GM23338 (cell line): ENCODE measurements at regions not wholly inside any gene's neighbourhood (a gene's known extent, or its start where the extent isn't known, plus 50 kb on each side); places are given as distances from the start of the nearest gene placed in this dataset.

Source experiments
- ATAC-seq: fragments of 200-7000 bp; cut with Tn5 transposase; 3 replicates; pipeline ENCODE4 v1.9.1; 2020
- DNase-seq: peaks from one replicate; pipeline ENCODE4 v3.0.0-alpha.2; 2015; ENCODE audit warnings: low spot score
- H2AFZ ChIP-seq: fragments of 200-600 bp; sonication (generic); 2 replicates; pipeline ENCODE4 v1.8.0; 2016; ENCODE audit warnings: antibody characterized with exemption, mild to moderate bottlenecking, moderate library complexity
- H3F3A ChIP-seq: fragments of 200-600 bp; sonication (generic); replicated peaks from 2 replicates; pipeline ENCODE4 v1.8.0; 2017; ENCODE audit warnings: antibody characterized with exemption, mixed run types, low read depth
- H3K27ac ChIP-seq: fragments of 200-600 bp; sonication (generic); 2 replicates; pipeline ENCODE4 v1.6.1; 2016; ENCODE audit warnings: low read depth
- H3K27me3 ChIP-seq: fragments of 200-600 bp; sonication (generic); 2 replicates; pipeline ENCODE4 v1.8.0; 2016; ENCODE audit warnings: mild to moderate bottlenecking, mixed run types, moderate library complexity; ENCODE audit not compliant: insufficient read depth
- H3K36me3 ChIP-seq: fragments of 200-600 bp; sonication (generic); 2 replicates; pipeline ENCODE4 v1.8.0; 2016; ENCODE audit warnings: mild to moderate bottlenecking; ENCODE audit not compliant: insufficient read depth
- H3K4me1 ChIP-seq: fragments of 200-600 bp; sonication (generic); 2 replicates; pipeline ENCODE4 v1.8.0; 2016; ENCODE audit warnings: mild to moderate bottlenecking, moderate library complexity; ENCODE audit not compliant: insufficient read depth
- H3K4me2 ChIP-seq: fragments of 200-600 bp; sonication (generic); 2 replicates; pipeline ENCODE4 v1.7.1; 2017; ENCODE audit warnings: mixed run types
- H3K4me3 ChIP-seq: fragments of 200-600 bp; sonication (generic); 2 replicates; pipeline ENCODE4 v1.6.1; 2016; ENCODE audit warnings: mixed run types
- H3K79me2 ChIP-seq: fragments of 200-600 bp; sonication (generic); replicated peaks from 2 replicates; pipeline ENCODE4 v1.8.0; 2017; ENCODE audit warnings: mild to moderate bottlenecking; ENCODE audit not compliant: insufficient read depth
- H3K9me2 ChIP-seq: fragments of 200-600 bp; sonication (generic); 2 replicates; pipeline ENCODE4 v1.8.0; 2017; ENCODE audit not compliant: insufficient read depth
- H4K20me1 ChIP-seq: fragments of 200-600 bp; sonication (generic); replicated peaks from 2 replicates; pipeline ENCODE4 v1.8.0; 2017; ENCODE audit warnings: mild to moderate bottlenecking; ENCODE audit not compliant: insufficient read depth
- H3K27ac Mint-ChIP-seq: 2 replicates; pipeline ENCODE4 v1.8.0; 2020; ENCODE audit warnings: inconsistent platforms, mild to moderate bottlenecking, moderate library complexity, mixed read lengths
- H3K27me3 Mint-ChIP-seq: 3 replicates; pipeline ENCODE4 v1.8.0; 2022; ENCODE audit warnings: low read depth, mild to moderate bottlenecking, moderate library complexity, mixed read lengths, inconsistent platforms; ENCODE audit not compliant: insufficient read depth, poor library complexity
- H3K36me3 Mint-ChIP-seq: 3 replicates; pipeline ENCODE4 v1.8.0; 2021; ENCODE audit warnings: low read depth, mild to moderate bottlenecking, inconsistent platforms, moderate library complexity, mixed read lengths
- H3K4me1 Mint-ChIP-seq: 3 replicates; pipeline ENCODE4 v1.8.0; 2020; ENCODE audit warnings: mild to moderate bottlenecking, inconsistent platforms, mixed read lengths
- H3K4me3 Mint-ChIP-seq: 3 replicates; pipeline ENCODE4 v1.8.0; 2021; ENCODE audit warnings: moderate library complexity, mild to moderate bottlenecking, inconsistent platforms, mixed read lengths
- H3K9me3 Mint-ChIP-seq: 3 replicates; pipeline ENCODE4 v1.8.0; 2020; ENCODE audit warnings: moderate library complexity, mild to moderate bottlenecking, inconsistent platforms, mixed read lengths
- CTCF ChIP-seq, 2 experiments: fragments of 200-600 bp in 1 of 2; sonication (generic) in 1 of 2; conservative IDR thresholded peaks; 2 replicates each; pipeline versions ENCODE4 v1.5.1 to v1.6.1; 2016 to 2017; ENCODE audit warnings: antibody characterized with exemption in 2 of 2, low read depth in 2 of 2, mild to moderate bottlenecking in 2 of 2, moderate library complexity in 1 of 2
- EZH2phosphoT487 ChIP-seq: fragments of 200-600 bp; sonication (generic); IDR thresholded peaks from one replicate; pipeline ENCODE4 v1.8.1; 2018; ENCODE audit warnings: antibody characterized with exemption; ENCODE audit not compliant: unreplicated experiment
- JUNB ChIP-seq: IDR thresholded peaks from one replicate; pipeline ENCODE4 v1.6.1; 2016; ENCODE audit warnings: antibody characterized with exemption; ENCODE audit not compliant: unreplicated experiment
- NANOG ChIP-seq: IDR thresholded peaks from 2 replicates; pipeline ENCODE4 v1.6.1; 2016; ENCODE audit warnings: antibody characterized with exemption, borderline replicate concordance
- POLR2AphosphoS5 ChIP-seq: IDR thresholded peaks from 2 replicates; pipeline ENCODE4 v1.6.1; 2016; ENCODE audit warnings: antibody characterized with exemption, low read depth
- REST ChIP-seq: IDR thresholded peaks from one replicate; pipeline ENCODE4 v1.6.1; 2018; ENCODE audit warnings: antibody characterized with exemption; ENCODE audit not compliant: unreplicated experiment
- ZNF331 ChIP-seq: fragments of 250-450 bp; sonication (Bioruptor Pico); IDR thresholded peaks from 2 replicates; pipeline ENCODE4 v1.5.0; 2020; ENCODE audit warnings: low read depth, mild to moderate bottlenecking, moderate library complexity

GRCh38 chr9:26266146-26266793 is 588.0 kb upstream of the TUSC1 start:
- H3K4me3 Mint-ChIP-seq: no peak overlapping the region
- H3K4me1 ChIP-seq: no peaks in the 10 kb centered on the region

More at GRCh38 chr9:26266146-26266793, 588.0 kb upstream of the TUSC1 start:
- ATAC-seq (no peak), DNase-seq (no peak)
- H4K20me1 ChIP-seq: no peaks in the 10 kb centered on the region
- no peaks in the 10 kb centered on the region for H3K27me3 ChIP-seq
- no peaks in the 10 kb centered on the region for H3F3A ChIP-seq
- TF ChIP-seq POLR2AphosphoS5 (no peak), EZH2phosphoT487 (no peak), NANOG (no peak), ZNF331 (CRISPR knock-in tag) (no peak), REST (no peak), JUNB (no peak), CTCF (conservative IDR thresholded peaks at IDR 0.05; ENCODE audit: low read depth in 2 of 2) (no peak)
- H3K36me3 ChIP-seq: no peaks in the 10 kb centered on the region
- Mint-ChIP-seq H3K36me3 (peaks cover 8% of the 10 kb centered on the region; the same call in 2 of the 3 replicates), H3K9me3 (peaks cover 9% of the 10 kb centered on the region), H3K4me1 (peaks cover 5% of the 10 kb centered on the region; the same call in 2 of the 3 replicates), H3K27me3 (peaks cover 5% of the 10 kb centered on the region), H3K27ac (no peak overlapping the region)
- H3K9me2 ChIP-seq: 0 out of 2 replicates have a peak, but pooled peaks cover 2% of the 10 kb centered on the region
- H3K4me2 ChIP-seq: no peak overlapping the region
- no peak overlapping the region for H3K4me3 ChIP-seq
- no peak overlapping the region for H3K27ac ChIP-seq
- no peak overlapping the region for H2AFZ ChIP-seq
- H3K79me2 ChIP-seq: no peaks in the 10 kb centered on the region
